ENCODE measurements at regions not wholly inside any gene's neighbourhood (a gene's known extent, or its start where the extent isn't known, plus 50 kb on each side); places are given as distances from the start of the nearest gene placed in this dataset.

DNA sequence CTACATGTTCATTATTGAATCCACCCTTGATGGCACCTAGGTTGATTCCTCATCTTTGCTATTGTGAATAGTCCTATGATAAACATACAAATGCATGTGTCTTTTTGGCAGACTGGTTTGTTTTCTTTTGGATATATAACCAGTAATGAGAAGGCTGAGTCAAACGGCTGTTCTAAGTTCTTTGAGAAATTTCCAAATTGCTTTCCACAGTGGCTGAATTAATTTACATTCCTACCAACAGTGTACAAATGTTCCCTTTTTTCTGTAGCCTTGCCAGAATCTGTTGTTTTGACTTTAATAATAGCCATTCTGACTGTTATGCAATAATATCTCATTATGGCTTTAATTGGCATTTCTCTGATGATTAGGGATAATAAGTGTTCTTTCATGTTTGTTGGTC, 184.9 kb downstream of the CASP12 start:
- DNase-seq (ENCODE audit: insufficient read length, low spot score), result no peak
- TF ChIP-seq, protein P1, sequence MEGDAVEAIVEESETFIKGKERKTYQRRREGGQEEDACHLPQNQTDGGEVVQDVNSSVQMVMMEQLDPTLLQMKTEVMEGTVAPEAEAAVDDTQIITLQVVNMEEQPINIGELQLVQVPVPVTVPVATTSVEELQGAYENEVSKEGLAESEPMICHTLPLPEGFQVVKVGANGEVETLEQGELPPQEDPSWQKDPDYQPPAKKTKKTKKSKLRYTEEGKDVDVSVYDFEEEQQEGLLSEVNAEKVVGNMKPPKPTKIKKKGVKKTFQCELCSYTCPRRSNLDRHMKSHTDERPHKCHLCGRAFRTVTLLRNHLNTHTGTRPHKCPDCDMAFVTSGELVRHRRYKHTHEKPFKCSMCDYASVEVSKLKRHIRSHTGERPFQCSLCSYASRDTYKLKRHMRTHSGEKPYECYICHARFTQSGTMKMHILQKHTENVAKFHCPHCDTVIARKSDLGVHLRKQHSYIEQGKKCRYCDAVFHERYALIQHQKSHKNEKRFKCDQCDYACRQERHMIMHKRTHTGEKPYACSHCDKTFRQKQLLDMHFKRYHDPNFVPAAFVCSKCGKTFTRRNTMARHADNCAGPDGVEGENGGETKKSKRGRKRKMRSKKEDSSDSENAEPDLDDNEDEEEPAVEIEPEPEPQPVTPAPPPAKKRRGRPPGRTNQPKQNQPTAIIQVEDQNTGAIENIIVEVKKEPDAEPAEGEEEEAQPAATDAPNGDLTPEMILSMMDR (IDR thresholded peaks at IDR 0.05; ENCODE audit: insufficient read depth, missing control alignments), result no peak
- FAIRE-seq, result no peak

DNA sequence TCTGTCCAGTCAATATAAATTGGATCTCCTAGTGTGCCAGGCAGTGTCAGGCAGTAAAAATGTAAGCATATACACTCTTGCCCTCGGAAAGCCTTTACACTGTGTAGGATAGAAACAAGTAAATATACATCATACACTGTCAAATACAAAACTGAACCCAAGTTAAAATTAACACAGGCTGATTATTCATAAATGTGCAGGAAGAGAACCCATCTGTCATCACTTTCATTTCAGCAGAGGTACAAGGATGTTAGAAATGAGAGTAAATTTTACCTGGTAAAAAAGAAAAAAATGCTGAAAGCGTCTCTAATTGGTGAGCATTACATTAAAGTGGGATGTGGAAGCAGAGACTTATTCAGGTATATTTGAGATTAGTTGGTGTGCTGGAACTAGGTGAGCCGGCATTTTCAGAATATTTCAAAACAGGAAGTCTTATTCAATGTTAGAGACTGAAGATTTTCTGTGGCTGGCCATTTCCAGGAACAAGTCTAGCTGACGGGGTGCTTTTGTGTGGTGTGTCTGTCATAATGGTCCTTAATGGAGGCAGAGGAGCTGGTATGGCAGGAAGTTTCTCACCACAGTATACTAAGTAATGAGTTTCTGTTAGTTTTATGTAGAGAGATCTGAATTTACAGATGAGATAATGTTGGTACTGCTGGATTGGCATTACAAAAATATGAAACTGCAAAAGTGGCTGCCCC, 192.6 kb downstream of the CASP12 start:
- TF ChIP-seq, protein P1 (IDR thresholded peaks at IDR 0.05; ENCODE audit: insufficient read depth, missing control alignments), result no peak
- FAIRE-seq, result no peak
- DNase-seq (ENCODE audit: insufficient read length, low spot score), result no peak

DNA sequence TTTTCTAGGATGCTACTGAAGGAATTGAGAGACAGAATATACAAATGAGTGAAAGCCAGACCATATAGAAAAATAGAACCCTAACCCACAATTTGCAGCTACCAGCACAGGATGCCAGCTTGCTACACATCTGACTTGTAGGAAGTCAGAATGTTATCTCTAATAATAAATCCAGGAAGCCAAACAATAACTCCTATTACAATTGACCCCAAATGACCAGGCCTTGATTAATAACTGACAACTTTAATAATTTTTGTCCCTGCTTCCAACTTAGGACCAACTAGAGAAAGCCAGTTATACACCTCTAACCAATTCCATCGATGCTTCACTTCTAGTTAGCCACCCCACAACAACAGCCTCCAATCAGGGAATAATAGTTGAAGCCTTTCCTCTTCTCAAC, 193.4 kb downstream of the CASP12 start:
- no peak for FAIRE-seq
- TF ChIP-seq, protein P1 (IDR thresholded peaks at IDR 0.05; ENCODE audit: insufficient read depth, missing control alignments), result no peak
- no peak for DNase-seq (ENCODE audit: insufficient read length, low spot score)

DNA sequence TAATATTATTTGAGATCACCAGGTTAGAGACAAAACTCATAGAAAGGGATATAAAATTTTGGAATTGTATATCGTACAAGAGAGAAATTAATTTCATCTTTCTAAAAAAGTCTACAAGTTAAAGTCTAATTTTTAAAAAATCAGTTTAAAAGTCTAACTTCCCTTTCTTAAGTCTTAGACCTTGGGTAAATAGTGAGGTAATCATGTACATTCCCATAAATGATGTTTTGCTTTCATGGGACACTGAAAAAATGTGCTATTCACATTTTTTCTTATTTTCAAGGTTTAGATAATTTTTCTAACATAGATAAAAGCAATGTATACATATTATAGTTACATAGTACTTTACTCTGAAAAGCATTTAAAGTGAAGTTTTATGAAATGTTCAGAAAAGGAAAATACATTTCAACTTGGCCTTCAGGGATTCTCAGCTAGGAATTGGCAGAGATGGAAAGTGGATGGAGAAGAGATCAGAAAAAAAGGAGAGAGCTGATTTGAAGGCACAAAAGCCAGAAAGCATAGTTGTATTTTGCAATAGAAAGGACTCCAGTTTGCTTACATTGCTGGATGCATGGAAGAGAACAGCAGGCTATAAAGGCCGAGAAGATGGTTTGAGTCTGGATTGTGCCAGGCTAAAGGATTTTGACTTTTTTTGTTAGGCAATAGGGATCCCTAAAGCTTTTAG, 194.0 kb downstream of the CASP12 start:
- DNase-seq (ENCODE audit: insufficient read length, low spot score) (no peak), FAIRE-seq (no peak)
- TF ChIP-seq, protein P1 (IDR thresholded peaks at IDR 0.05; ENCODE audit: insufficient read depth, missing control alignments), result no peak

DNA sequence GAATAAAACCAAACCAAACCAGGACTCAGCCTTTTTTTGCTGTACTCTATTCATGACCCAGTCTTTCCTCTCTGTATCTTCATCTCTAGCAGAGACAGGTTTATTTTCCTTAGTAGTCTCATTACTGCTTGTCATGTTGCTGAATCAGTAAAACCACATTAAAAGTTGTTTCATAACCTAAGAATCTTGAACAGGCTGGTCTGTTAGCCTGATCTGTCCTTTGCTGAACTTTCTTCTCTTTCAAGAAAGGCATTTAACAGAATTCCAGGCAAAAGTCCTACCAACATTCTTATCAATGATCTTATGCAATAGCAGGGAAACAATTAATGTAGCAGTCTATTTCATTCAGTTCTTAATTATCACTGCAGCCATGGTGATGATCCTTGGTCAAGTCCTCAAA, 197.7 kb downstream of the CASP12 start:
- DNase-seq (ENCODE audit: insufficient read length, low spot score), result no peak
- FAIRE-seq, result no peak

DNA sequence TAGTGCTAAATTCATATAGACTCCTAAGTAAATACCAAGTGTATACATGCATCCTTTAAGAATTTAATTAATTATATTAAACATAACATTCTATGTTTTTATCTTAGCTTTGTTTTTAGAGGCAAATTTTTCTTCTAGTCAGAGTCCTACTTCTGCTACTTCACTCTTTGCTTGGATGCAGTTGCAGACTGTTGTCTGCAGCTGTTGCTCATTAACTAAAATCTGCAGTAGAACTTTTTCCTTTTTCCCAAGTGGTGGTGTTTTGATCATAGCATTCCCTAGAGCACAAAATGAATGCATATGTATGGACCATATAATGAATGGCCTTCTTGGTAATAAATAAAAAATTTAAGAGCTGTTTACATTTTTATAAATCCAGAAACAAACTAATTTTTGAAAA, 198.3 kb downstream of the CASP12 start:
- FAIRE-seq (no peak), DNase-seq (ENCODE audit: insufficient read length, low spot score) (no peak)
- TF ChIP-seq, protein P1 (IDR thresholded peaks at IDR 0.05; ENCODE audit: insufficient read depth, missing control alignments), result no peak

More for the DNA sequence above, 197.7 kb downstream of the CASP12 start:
- TF ChIP-seq, protein P1 (IDR thresholded peaks at IDR 0.05; ENCODE audit: insufficient read depth, missing control alignments), result no peak

DNA sequence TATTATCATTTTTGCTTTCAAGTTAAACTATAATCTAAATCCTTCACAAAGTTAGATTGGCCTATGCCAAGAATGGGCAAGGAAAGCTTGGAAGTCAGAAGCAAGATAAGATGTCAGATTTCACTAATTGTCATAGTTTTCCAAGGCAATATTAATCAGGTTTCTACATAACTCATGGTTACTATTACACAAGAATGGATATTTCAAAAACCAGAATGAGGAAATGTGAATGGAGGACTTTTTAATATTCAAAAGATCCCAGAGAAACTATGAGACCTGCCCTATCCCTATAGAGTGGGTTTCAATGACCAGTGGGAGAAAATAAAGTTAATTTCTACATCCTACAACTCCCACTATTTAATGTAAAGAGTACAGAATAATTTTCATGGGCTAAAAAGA, 203.2 kb downstream of the CASP12 start:
- DNase-seq (ENCODE audit: insufficient read length, low spot score), result no peak
- TF ChIP-seq, protein P1 (IDR thresholded peaks at IDR 0.05; ENCODE audit: insufficient read depth, missing control alignments), result no peak

More for the DNA sequence above, 203.2 kb downstream of the CASP12 start:
- no peak for FAIRE-seq
